ENCODE measurements at regions not wholly inside any gene's neighbourhood (a gene's known extent, or its start where the extent isn't known, plus 50 kb on each side); places are given as distances from the start of the nearest gene placed in this dataset.

GRCh38 chr6:10307476-10307875 is 107.4 kb downstream of the TFAP2A start:
- Histone ChIP-seq H3K4me2 (ENCODE audit: low read length) (no peak overlapping the region), H3K27me3 (ENCODE audit: insufficient read depth, low read length) (no peaks in the 10 kb centered on the region), H3K36me3 (ENCODE audit: control insufficient read depth in 1 of 2, insufficient read depth in 2 of 2, low read length in 2 of 2) (no peaks in the 10 kb centered on the region), H2AFZ (ENCODE audit: low read depth, low read length, poor library complexity, severe bottlenecking) (no peak overlapping the region), H3K9ac (ENCODE audit: low read length) (no peak overlapping the region), H3K4me1 (ENCODE audit: control insufficient read depth in 1 of 2, insufficient read depth in 2 of 2, low read length in 2 of 2) (peaks cover 5 to 12% of the 10 kb centered on the region in 2 experiments; a peak in 3 of 4 replicates), H3K27ac (ENCODE audit: low read depth, low read length) (no peak overlapping the region), H3K9me2 (ENCODE audit: insufficient read depth) (no peaks in the 10 kb centered on the region), H3K9me3 (ENCODE audit: control insufficient read depth in 1 of 2, insufficient read depth in 1 of 2, low read depth in 1 of 2, low read length in 2 of 2) (no peaks in the 10 kb centered on the region), H4K20me1 (ENCODE audit: insufficient read depth) (no peaks in the 10 kb centered on the region), H3K79me2 (ENCODE audit: insufficient read depth, low read length) (no peaks in the 10 kb centered on the region), H3K4me3 (replicated peaks in 1 of 2; ENCODE audit: low read depth in 1 of 2, low read length in 2 of 2) (no peak overlapping the region)
- no peak for ATAC-seq
- ChIA-PET POLR2A (no interaction called here), RAD21 (ENCODE audit: low non-redundant PET in 1 of 2, low total read pairs in 2 of 2, uncharacterized antibody in 2 of 2, unreplicated experiment in 2 of 2) (no interaction called here), CTCF (no interaction called here)
- TF ChIP-seq ELF1 (IDR thresholded peaks at IDR 0.05; ENCODE audit: borderline replicate concordance, low read depth) (no peak), CBX3 (IDR thresholded peaks at IDR 0.05; ENCODE audit: low read depth) (no peak), YY1 (IDR thresholded peaks at IDR 0.05; ENCODE audit: extremely low read depth, insufficient replicate concordance, low read depth, low read length) (no peak), RAD21 (IDR thresholded peaks at IDR 0.05; ENCODE audit: low read depth) (no peak), EZH2phosphoT487 (IDR thresholded peaks at IDR 0.05; ENCODE audit: borderline replicate concordance) (no peak), ATF3 (IDR thresholded peaks at IDR 0.05) (no peak), MAX (IDR thresholded peaks at IDR 0.05) (no peak), JUND (IDR thresholded peaks at IDR 0.05) (no peak), EZH2 (IDR thresholded peaks at IDR 0.05) (no peak), SIN3A (IDR thresholded peaks at IDR 0.05; ENCODE audit: low read depth) (no peak), CEBPB (IDR thresholded peaks at IDR 0.05; ENCODE audit: low read depth) (no peak)
- intact Hi-C loops (cut with micrococcal nuclease) = no loop called here
- no TSS peak for BruUV-seq (replicated peaks)
- DNase-seq (ENCODE audit: low read depth, low spot score) = no peak

- H3K9me3 ChIP-seq (ENCODE audit: control insufficient read depth in 1 of 2, insufficient read depth in 1 of 2, low read depth in 1 of 2, low read length in 2 of 2) = no peaks in the 10 kb centered on the region
- ATAC-seq = no peak
- no peaks in the 10 kb centered on the region for H3K9me2 ChIP-seq (ENCODE audit: insufficient read depth)
- no peak for DNase-seq (ENCODE audit: low read depth, low spot score)
- TF ChIP-seq ZNF274 (IDR thresholded peaks at IDR 0.05; ENCODE audit: low read depth, low read length) (no peak), CEBPB (IDR thresholded peaks at IDR 0.05; ENCODE audit: low read depth) (no peak), ELF1 (IDR thresholded peaks at IDR 0.05; ENCODE audit: borderline replicate concordance, low read depth) (no peak), SRF (IDR thresholded peaks at IDR 0.05; ENCODE audit: low read depth) (no peak), POLR2AphosphoS5 (IDR thresholded peaks at IDR 0.05; ENCODE audit: low read depth, low read length) (no peak), EZH2phosphoT487 (IDR thresholded peaks at IDR 0.05; ENCODE audit: borderline replicate concordance) (no peak), EGR1 (IDR thresholded peaks at IDR 0.05; ENCODE audit: low read depth) (no peak), ATF3 (IDR thresholded peaks at IDR 0.05) (no peak), ZBTB33 (IDR thresholded peaks at IDR 0.05; ENCODE audit: extremely low read depth, insufficient replicate concordance, low read length) (no peak), YY1 (IDR thresholded peaks at IDR 0.05; ENCODE audit: extremely low read depth, insufficient replicate concordance, low read depth, low read length) (no peak)
- H2AFZ ChIP-seq (ENCODE audit: low read depth, low read length, poor library complexity, severe bottlenecking) = no peak overlapping the region
- no peaks in the 10 kb centered on the region for H3K27me3 ChIP-seq (ENCODE audit: insufficient read depth, low read length)
- peaks cover 5 to 12% of the 10 kb centered on the region in 2 experiments; a peak in 3 of 4 replicates for H3K4me1 ChIP-seq (ENCODE audit: control insufficient read depth in 1 of 2, insufficient read depth in 2 of 2, low read length in 2 of 2)
- H3K4me2 ChIP-seq (ENCODE audit: low read length) = no peak overlapping the region
- ChIA-PET POLR2A (no interaction called here), CTCF (no interaction called here), RAD21 (ENCODE audit: low non-redundant PET in 1 of 2, low total read pairs in 2 of 2, uncharacterized antibody in 2 of 2, unreplicated experiment in 2 of 2) (no interaction called here)
- H3K9ac ChIP-seq (ENCODE audit: low read length) = no peak overlapping the region
- no peaks in the 10 kb centered on the region for H3K36me3 ChIP-seq (ENCODE audit: control insufficient read depth in 1 of 2, insufficient read depth in 2 of 2, low read length in 2 of 2)
- H3K79me2 ChIP-seq (ENCODE audit: insufficient read depth, low read length) = no peaks in the 10 kb centered on the region
- BruUV-seq (replicated peaks) = no TSS peak
- no peak overlapping the region for H3K27ac ChIP-seq (ENCODE audit: low read depth, low read length)
- H3K4me3 ChIP-seq (replicated peaks in 1 of 2; ENCODE audit: low read depth in 1 of 2, low read length in 2 of 2) = no peak overlapping the region
- intact Hi-C loops (cut with micrococcal nuclease) = no loop called here
- H4K20me1 ChIP-seq (ENCODE audit: insufficient read depth) = no peaks in the 10 kb centered on the region
Observed at GRCh38 chr6:10307028-10307427, 107.8 kb downstream of the TFAP2A start.
